Islet of Langerhans (tissue), 1 donor: ENCODE measurements at regions not wholly inside any gene's neighbourhood (a gene's known extent, or its start where the extent isn't known, plus 50 kb on each side); places are given as distances from the start of the nearest gene placed in this dataset.
A peak's percentile ranks its signal among the peaks of the same experiment; 100 is the strongest.
"Not testable (repeated sequence)": the region's sequence is repeated elsewhere in the genome, so short reads cannot be mapped to it uniquely, and the experiment has no call there.

Source experiments
- FAIRE-seq: peaks from one replicate; lab custom pipeline; 2011; peaks lifted over from hg19 to GRCh38; lab: Jason Lieb, UNC

DNA sequence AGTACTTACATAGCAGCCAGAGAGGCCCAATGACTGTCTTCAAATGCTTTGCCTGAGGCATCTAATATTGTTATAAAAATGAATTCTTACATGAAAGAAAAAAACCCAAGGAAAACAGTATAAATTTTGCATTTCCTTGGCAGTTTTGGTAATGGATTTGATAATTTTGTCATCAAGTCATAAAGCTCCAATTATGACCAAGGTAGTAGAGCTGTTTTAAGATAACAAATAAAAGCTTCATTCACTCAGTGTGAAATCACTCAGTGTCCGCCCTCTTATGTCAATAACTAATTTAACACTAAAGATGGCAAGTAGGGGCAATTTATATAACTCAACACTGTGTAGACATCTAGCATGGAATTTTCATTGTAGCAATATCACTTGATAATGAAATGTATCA is 193.9 kb downstream of the ANKRD7 start:
- no peak for FAIRE-seq

GRCh38 chr7:118420888-118421287 is 196.4 kb downstream of the ANKRD7 start:
- no peak for FAIRE-seq

DNA sequence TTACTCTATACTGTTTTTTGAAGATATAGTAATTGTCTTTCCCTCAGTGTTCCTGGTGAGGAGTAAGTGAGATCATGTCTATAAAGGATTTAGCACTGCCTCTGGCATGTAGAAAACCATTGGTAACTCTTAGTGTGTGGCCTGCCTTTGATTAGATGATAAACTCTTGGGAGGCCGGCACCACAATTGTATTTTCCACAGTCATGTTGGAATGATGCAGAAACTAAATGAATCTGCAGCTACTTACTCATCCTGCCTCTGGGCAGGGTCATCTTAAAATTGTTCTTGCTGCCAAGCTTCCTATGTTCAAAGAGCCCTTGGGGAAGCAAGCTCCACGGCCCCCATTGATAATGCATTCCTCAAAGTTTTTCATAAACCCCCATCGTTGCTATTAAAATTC is 204.6 kb downstream of the ANKRD7 start:
- FAIRE-seq = no peak

GRCh38 chr7:118436663-118437062 is 212.2 kb downstream of the ANKRD7 start:
- no peak for FAIRE-seq

GRCh38 chr7:118449030-118449429 is 224.5 kb downstream of the ANKRD7 start:
- FAIRE-seq = not testable (repeated sequence)

- peak; percentile 49 for FAIRE-seq
Observed at GRCh38 chr7:118449797-118450567, 225.5 kb downstream of the ANKRD7 start.

DNA sequence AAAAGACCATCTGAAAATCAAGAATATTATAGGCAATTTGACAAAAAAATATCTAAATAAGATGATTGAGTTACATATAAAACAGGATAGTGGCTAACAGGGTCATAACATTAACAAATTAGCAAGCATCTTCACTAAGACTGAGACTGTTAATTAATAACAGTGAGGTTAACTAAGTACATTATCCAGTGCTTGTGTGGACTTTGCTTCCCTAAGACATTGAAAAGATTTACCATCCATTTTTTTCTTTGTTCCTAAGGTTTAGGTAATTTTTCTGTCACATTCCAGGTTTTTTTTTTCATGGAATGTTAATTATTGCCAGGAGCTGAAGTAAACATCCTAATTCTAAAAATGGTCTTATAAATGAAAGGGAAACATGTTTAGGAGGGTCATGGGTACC is 227.6 kb downstream of the ANKRD7 start:
- FAIRE-seq = no peak

GRCh38 chr7:118467381-118467780 is 242.9 kb downstream of the ANKRD7 start:
- no peak for FAIRE-seq

GRCh38 chr7:118472581-118472980 is 248.1 kb downstream of the ANKRD7 start:
- FAIRE-seq = no peak

GRCh38 chr7:118473271-118473670 is 248.8 kb downstream of the ANKRD7 start:
- FAIRE-seq = no peak

DNA sequence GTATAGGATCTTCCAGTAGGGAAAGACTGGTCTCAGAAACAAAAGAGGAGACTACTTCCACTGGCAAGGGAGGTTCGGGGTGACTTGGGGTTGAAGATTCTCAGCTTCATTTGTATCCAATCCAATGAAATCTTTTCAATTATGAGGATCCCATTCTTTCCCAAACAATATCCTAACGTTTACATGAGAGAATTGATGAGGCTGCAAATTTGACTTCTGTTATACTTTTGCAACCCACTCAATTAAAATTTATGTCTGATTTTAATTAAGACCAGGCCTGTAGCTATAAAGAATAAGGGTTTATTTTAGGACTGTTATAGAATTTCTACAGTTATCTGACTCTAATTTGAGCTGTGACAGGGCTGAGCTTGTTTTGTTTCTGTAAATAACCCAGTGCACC is 251.5 kb downstream of the ANKRD7 start:
- FAIRE-seq = no peak

- FAIRE-seq = no peak
Observed at GRCh38 chr7:118477036-118477435, 252.5 kb downstream of the ANKRD7 start.

DNA sequence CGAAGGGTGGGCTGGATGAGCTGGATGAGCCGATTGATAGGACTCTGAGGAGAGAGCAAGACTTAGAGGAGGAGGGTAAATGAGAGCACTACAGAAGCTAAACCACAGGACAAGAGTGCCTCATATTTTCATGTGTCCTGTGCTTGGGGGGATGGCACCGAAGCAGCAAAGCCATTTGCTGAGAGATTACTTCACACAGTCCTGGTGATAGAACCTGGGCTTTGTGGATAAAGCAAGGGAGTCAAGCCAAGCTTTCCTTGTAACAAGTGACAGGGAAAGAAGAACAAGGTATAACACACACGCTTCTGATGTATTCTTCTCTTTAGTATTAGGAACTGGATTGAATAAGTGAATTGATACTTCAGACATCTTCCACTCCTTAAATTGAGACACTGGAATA is 253.7 kb downstream of the ANKRD7 start:
- FAIRE-seq = no peak

- FAIRE-seq = no peak
Observed at GRCh38 chr7:118478931-118479330, 254.4 kb downstream of the ANKRD7 start.

DNA sequence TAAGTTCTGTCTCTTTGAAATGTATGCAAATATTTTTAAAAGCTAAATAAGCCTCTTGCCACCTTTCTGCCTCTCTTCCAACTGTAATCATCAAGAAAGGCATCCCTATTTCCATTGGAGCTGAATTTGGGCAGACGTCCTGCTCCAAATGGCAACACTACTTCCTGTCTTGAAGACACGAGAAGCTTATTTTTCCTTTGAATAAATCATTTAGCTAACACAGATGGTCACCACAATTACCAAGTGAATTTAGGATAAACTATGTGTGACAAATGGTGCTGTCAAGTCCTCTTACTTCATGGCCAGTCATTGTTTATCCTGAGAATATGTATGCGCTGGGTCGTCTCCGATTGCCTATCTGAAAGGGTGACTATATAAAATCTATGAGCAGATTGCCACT is 268.0 kb downstream of the ANKRD7 start:
- FAIRE-seq = no peak

- FAIRE-seq = no peak
Observed at GRCh38 chr7:118496138-118496644, 271.7 kb downstream of the ANKRD7 start.

DNA sequence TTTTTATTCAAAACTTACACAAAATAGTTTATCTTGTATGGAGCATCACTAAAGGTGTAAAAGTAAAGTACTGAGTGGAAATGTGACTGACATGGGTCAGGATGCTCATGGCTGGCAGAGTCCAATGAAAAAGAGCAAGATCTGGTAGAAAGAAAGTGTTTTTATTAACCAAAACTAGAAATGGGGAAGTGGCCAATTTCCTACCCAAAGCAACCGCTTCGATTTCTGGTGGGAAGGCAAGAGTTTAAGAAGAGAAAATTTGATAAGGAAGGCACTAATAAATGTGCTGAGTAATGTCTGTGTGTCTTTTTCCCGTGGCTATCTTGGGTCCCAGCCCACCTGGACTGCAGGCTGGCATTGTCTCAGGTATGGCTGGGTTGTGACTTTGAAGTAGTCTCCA is 277.7 kb downstream of the ANKRD7 start:
- FAIRE-seq = no peak

DNA sequence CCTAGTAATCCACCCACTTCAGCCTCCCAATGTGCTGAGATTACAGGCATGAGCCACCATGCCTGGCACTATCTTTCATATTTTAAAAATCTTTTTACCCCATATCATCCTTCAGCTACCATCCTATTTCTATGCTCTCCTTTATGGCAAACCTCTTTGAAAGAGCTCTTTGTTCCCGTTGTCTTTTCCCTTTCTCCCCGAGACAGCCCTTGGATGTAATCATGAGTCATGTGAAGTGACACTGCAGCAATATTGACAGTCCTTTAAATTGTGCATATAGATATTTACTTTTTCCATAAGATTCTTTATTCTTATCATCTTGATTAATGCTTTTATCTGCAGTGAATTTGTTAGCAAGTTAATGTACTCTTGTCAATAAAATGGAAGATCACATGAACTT is 286.6 kb downstream of the ANKRD7 start:
- FAIRE-seq = no peak

GRCh38 chr7:118517275-118517674 is 292.8 kb downstream of the ANKRD7 start:
- no peak for FAIRE-seq

GRCh38 chr7:118525020-118525419 is 300.5 kb downstream of the ANKRD7 start:
- no peak for FAIRE-seq

DNA sequence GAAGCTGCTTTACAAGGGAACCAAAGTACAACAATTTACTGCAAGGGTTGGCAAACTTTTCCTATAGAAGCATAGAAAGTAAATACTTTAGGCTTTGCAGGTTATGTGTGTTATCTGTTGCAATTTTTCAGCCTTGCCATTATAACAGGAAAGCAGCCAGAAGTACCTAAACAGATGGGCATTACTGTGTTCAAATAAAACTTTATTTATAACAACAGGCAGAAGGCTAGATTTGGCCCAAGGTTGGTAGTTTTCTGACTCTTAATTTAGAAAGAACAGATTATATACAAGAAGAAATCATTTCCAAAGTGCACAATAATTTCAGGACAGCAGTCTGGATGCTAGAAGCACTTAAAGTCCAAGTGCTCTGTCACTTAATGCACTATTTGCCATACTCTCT is 307.1 kb downstream of the ANKRD7 start:
- no peak for FAIRE-seq

DNA sequence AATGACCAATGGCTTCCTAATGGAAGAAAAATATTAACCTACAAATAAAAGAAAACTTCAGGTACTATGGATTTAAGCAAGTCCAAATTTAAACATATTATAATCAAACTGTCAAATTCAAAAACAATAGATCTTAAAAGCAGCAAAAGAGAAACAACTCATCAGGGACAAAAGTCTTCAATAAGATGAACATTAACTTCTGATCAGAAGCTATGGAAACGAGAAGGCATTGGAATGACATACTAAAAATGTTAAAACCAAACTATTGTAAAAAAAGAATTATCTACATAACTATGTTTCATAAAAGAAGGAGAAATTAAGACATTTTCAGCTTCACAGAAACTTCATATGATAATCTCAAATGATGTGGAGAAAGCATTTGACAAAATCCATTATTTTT is 334.7 kb downstream of the ANKRD7 start:
- no peak for FAIRE-seq

DNA sequence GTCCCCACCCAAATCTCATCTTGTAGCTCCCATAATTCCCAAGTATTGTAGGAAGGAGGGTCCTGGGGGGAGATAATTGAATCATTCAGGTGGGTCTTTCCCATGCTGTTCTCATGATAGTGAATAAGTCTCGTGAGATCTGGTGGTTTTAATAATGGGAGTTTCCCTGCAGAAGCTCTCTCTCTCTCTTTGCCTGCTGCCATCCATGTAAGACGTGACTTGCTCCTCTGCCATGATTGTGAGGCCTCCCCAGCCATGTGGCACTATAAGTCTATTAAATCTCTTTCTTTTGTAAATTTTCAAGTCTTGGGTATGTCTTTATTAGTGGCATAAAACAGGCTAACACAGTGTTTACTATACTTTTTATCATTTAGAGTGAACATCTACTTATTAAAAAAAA is 338.8 kb downstream of the ANKRD7 start:
- no peak for FAIRE-seq

- no peak for FAIRE-seq
Observed at GRCh38 chr7:118572604-118573003, 348.1 kb downstream of the ANKRD7 start.
